Choroid plexus epithelial cell (primary cell): ENCODE measurements at regions not wholly inside any gene's neighbourhood (a gene's known extent, or its start where the extent isn't known, plus 50 kb on each side); places are given as distances from the start of the nearest gene placed in this dataset.
"Not testable (repeated sequence)": the region's sequence is repeated elsewhere in the genome, so short reads cannot be mapped to it uniquely, and the experiment has no call there.

ENCODE experiments used
- DNase-seq: peaks from one replicate; pipeline ENCODE4 v3.0.0-alpha.2; 2010; ENCODE audit warnings: low read depth
- H3K4me3 ChIP-seq: 2 replicates; pipeline ENCODE4 v1.5.1; 2011; ENCODE audit warnings: low read depth, mild to moderate bottlenecking, control low read depth, low read length, moderate library complexity
- TF ChIP-seq, protein P1 (sequence below): conservative IDR thresholded peaks from 2 replicates; pipeline ENCODE4 v1.5.1; 2011; ENCODE audit warnings: low read depth, mild to moderate bottlenecking, control low read depth, inconsistent platforms, low read length, moderate library complexity

GRCh38 chr9:108040783-108041182 is 551.2 kb upstream of the KLF4 start:
- H3K4me3 ChIP-seq = no peak overlapping the region
- peak; percentile 56 for DNase-seq
- TF ChIP-seq, protein P1, sequence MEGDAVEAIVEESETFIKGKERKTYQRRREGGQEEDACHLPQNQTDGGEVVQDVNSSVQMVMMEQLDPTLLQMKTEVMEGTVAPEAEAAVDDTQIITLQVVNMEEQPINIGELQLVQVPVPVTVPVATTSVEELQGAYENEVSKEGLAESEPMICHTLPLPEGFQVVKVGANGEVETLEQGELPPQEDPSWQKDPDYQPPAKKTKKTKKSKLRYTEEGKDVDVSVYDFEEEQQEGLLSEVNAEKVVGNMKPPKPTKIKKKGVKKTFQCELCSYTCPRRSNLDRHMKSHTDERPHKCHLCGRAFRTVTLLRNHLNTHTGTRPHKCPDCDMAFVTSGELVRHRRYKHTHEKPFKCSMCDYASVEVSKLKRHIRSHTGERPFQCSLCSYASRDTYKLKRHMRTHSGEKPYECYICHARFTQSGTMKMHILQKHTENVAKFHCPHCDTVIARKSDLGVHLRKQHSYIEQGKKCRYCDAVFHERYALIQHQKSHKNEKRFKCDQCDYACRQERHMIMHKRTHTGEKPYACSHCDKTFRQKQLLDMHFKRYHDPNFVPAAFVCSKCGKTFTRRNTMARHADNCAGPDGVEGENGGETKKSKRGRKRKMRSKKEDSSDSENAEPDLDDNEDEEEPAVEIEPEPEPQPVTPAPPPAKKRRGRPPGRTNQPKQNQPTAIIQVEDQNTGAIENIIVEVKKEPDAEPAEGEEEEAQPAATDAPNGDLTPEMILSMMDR = no peak

DNA sequence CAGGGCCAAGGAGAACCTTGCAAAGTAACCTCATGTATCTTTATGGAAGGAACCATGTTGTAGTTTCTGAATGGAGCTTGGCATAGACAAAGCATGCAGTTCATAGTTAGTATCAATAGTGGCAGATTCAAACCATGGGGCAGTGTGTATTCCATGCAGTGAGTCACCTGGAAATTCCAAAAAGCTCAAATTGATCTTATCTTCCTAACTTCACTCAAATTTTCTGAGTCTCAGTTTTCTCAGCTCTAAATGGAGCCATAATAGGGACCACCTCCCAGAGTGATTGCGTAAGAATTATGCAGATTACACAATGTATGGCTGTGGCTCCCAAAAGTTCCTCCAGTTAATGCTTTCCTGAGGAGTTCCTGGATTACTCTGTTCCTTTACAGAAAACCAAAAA is 549.9 kb upstream of the KLF4 start:
- TF ChIP-seq, protein P1 = no peak
- DNase-seq = no peak
- no peak overlapping the region for H3K4me3 ChIP-seq

GRCh38 chr9:108039012-108039411 is 549.4 kb upstream of the KLF4 start:
- no peak overlapping the region for H3K4me3 ChIP-seq
- TF ChIP-seq, protein P1 = no peak
- no peak for DNase-seq

DNA sequence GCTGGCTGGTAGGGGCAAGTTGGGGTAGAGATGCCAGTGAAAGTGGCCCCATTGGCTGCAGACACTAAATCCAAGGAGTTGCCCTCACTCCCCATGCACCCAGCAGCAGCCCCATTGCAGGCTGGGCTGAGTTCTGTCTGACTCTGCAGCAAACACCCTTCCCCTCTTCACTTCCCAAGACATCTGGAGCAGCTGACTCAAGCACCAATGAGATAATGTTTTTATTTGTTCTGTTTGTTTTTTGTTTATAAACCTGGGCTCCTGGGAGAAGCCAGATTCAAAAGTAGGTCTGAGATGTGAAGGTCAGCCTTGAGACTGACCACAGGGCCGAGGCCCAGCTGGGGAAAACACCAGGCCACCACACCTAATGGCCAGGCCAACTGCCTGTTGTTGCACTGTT is 545.9 kb upstream of the KLF4 start:
- TF ChIP-seq, protein P1 = no peak
- no peak for DNase-seq
- no peak overlapping the region for H3K4me3 ChIP-seq

GRCh38 chr9:108033976-108034964 is 544.7 kb upstream of the KLF4 start:
- TF ChIP-seq, protein P1 = no peak
- peak; percentile 74 for DNase-seq
- H3K4me3 ChIP-seq = no peak overlapping the region

DNA sequence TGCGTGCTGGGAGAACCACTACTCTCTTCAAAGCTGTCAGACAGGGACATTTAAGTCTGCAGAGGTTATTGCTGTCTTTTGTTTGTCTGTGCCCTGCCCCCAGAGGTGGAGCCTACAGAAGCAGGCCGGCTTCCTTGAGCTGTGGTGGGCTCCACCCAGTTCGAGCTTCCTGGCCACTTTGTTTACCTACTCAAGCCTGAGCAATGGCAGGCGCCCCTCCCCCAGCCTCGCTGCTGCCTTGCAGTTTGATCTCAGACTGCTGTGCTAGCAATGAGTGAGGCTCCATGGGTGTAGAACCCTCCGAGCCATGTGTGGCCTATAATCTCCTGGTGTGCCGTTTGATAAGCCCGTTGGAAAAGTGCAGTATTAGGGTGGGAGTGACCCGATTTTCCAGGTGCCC is 542.5 kb upstream of the KLF4 start:
- not testable (repeated sequence) for DNase-seq, H3K4me3 ChIP-seq

DNA sequence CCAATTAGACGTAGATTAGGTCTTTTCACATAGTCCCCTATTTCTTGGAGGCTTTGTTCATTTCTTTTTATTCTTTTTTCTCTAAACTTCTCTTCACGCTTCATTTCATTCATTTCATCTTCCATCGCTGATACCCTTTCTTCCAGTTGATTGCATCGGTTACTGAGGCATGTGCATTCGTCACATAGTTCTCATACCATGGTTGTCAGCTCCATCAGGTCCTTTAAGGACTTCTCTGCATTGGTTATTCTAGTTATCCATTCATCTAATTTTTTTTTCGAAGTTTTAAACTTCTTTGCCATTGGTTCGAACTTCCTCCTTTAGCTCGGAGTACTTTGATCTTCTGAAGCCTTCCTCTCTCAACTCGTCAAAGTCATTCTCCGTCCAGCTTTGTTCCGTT is 541.7 kb upstream of the KLF4 start:
- not testable (repeated sequence) for DNase-seq, H3K4me3 ChIP-seq

DNA sequence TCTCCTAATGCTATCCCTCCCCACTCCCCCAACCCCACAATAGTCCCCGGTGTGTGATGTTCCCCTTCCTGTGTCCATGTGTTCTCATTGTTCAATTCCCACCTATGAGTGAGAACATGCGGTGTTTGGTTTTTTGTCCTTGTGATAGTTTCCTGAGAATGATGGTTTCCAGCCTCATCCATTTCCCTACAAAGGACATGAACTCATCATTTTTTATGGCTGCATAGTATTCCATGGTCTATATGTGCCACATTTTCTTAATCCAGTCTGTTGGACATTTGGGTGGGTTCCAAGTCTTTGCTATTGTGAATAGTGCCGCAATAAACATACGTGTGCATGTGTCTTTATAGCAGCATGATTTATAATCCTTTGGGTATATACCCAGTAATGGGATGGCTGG is 537.1 kb upstream of the KLF4 start:
- DNase-seq, H3K4me3 ChIP-seq: not testable (repeated sequence)

- H3K4me3 ChIP-seq = no peak overlapping the region
- TF ChIP-seq, protein P1 = no peak
- no peak for DNase-seq
Observed at GRCh38 chr9:108024604-108025003, 535.0 kb upstream of the KLF4 start.
